ENCODE measurements at regions not wholly inside any gene's neighbourhood (a gene's known extent, or its start where the extent isn't known, plus 50 kb on each side); places are given as distances from the start of the nearest gene placed in this dataset.

DNA sequence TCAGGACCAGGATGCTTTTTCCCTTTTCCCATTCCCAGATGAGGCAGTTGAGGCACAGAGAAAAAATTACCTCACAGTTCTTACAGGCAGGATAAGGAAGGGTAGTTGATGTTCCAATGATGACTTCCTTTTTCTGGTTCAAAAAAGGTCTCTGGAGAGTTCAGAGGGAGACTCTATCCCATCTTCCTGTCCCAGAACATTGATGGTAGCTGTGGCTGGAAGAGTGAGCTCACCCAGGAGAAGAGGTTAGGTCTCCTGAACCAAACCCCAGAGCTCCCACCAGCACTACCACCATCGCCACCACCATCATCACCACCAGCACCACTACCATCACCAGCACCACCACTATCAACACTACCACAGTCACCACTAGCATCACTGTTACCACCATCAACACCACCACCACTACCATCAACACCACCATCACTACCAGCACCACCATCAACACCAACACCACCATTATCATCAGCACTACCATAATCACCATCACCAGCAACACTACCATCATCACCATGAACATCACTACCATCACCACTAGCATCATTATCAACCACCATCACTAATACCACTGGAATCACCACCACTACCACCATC, 105.5 kb upstream of the RUNX3 start:
- Histone ChIP-seq H3K4me1 (ENCODE audit: control insufficient read depth in 2 of 2, insufficient read depth in 2 of 2, low read length in 1 of 2) (peaks cover 0 to 2% of the 10 kb centered on the region in 2 donors), H3K27ac (ENCODE audit: low read depth in 2 of 2, low read length in 1 of 2) (no peak overlapping the region), H3K36me3 (ENCODE audit: control insufficient read depth in 2 of 2, insufficient read depth in 2 of 2, low read length in 1 of 2) (no peaks in the 10 kb centered on the region), H3K9me3 (ENCODE audit: control insufficient read depth in 2 of 2, insufficient read depth in 1 of 2, low read depth in 1 of 2, low read length in 1 of 2) (no peaks in the 10 kb centered on the region), H3K4me3 (ENCODE audit: low read depth in 1 of 2, low read length in 2 of 2) (no peak overlapping the region), H3K27me3 (ENCODE audit: control insufficient read depth in 1 of 2, insufficient read depth in 2 of 2, low read length in 2 of 2) (no peaks in the 10 kb centered on the region)
- WGBS, 2 donors, result 100% methylated on average over 1 of the region's 1 CpG

DNA sequence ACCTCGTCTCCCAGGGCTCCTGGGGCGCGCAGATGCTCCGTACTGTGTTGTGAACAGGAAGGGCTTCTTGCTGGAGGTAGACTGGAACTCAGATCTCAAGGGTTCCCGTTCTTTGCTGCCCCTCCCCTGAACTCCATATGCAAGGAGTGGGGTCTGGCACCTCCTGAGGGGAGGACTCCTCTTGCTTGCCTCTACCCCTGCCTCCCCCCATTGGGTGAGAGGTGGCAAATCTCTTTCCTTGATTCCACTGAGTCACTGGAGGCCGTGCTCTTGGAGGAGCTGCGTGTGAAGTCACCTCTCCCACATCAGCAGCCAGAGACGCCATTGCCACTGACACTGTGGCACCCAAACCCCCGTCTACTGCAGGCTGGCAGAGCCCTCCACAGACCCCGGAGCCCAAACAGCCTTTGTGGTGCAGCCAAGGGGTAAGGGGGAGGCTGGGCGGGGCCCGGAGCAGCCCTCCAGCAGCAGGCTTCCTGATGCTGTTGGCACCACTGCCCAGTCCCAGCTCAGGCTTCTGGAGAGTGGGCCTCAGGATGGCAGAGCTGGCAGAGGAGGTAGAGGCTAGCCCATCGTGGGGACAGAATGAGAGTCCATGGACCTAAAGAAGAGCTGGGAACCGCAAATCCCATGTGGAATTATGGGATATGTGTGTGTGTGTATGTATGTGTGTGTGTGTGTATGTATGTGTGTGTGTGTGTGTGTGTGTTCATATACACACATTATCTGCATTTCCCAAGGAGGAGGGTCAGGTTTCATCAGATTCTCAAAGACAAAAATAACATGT, 104.9 kb upstream of the RUNX3 start:
- 85 to 87% methylated on average over 14 of the region's 14 CpGs for WGBS, 2 donors
- H3K9me3 ChIP-seq (ENCODE audit: control insufficient read depth in 2 of 2, insufficient read depth in 1 of 2, low read depth in 1 of 2, low read length in 1 of 2), result no peaks in the 10 kb centered on the region
- H3K27ac ChIP-seq (ENCODE audit: low read depth in 2 of 2, low read length in 1 of 2), result peak overlapping the region in 1 of 2 donors; percentile 28
- H3K27me3 ChIP-seq (ENCODE audit: control insufficient read depth in 1 of 2, insufficient read depth in 2 of 2, low read length in 2 of 2), result no peaks in the 10 kb centered on the region
- H3K4me3 ChIP-seq (ENCODE audit: low read depth in 1 of 2, low read length in 2 of 2), result no peak overlapping the region
- peaks cover 0 to 2% of the 10 kb centered on the region in 2 donors for H3K4me1 ChIP-seq (ENCODE audit: control insufficient read depth in 2 of 2, insufficient read depth in 2 of 2, low read length in 1 of 2)
- H3K36me3 ChIP-seq (ENCODE audit: control insufficient read depth in 2 of 2, insufficient read depth in 2 of 2, low read length in 1 of 2), result no peaks in the 10 kb centered on the region

DNA sequence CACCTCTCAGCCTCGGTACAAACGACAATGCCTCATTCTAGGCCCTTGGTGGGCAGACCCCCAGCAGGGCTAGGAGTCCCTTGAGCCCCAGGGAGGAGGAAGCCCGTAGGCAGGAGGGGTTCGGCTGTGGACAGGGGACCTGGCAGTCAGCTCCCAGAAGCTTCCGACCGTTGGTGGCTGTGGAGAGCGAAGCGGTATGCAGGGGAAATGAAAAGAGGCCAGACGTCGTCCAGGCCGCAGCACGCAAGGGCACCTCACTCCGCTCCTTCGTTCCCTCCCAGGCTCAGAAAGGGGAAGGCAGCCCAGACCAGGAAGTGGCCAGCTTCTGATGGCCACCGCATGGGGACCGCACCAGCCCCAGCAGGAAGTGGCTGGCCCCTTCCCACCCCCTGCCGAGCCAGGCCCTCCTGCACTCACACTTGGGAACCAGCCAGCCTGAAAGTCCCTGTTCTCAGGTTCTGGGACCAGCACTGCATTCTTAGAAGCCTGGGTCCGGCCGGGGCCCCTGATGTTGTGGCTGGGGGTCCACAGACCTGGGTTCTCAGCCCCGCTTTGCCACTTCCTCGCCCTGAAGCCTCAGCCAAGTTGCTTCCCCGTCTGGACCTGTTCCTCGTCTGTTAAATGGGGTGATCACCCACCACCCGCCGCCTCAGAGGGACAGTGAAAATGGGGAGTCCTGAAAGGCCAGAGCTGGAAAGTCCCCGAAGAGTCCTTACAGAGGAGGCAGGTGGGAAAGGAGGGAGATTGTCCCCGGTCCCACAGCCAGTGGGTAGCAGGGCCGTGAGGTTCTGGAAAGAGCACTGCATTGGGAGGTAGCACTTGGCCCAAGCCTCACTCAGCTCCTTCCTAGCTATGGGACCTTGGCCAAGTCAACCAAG, 104.0 kb upstream of the RUNX3 start:
- H3K36me3 ChIP-seq (ENCODE audit: control insufficient read depth in 2 of 2, insufficient read depth in 2 of 2, low read length in 1 of 2), result no peaks in the 10 kb centered on the region
- WGBS, 2 donors, result 72% methylated on average over 28 of the region's 28 CpGs
- no peaks in the 10 kb centered on the region for H3K27me3 ChIP-seq (ENCODE audit: control insufficient read depth in 1 of 2, insufficient read depth in 2 of 2, low read length in 2 of 2)
- H3K9me3 ChIP-seq (ENCODE audit: control insufficient read depth in 2 of 2, insufficient read depth in 1 of 2, low read depth in 1 of 2, low read length in 1 of 2), result no peaks in the 10 kb centered on the region
- no peak overlapping the region for H3K4me3 ChIP-seq (ENCODE audit: low read depth in 1 of 2, low read length in 2 of 2)
- peaks cover 0 to 2% of the 10 kb centered on the region in 2 donors for H3K4me1 ChIP-seq (ENCODE audit: control insufficient read depth in 2 of 2, insufficient read depth in 2 of 2, low read length in 1 of 2)
- H3K27ac ChIP-seq (ENCODE audit: low read depth in 2 of 2, low read length in 1 of 2), result peak overlapping the region; percentile 33 to 47

DNA sequence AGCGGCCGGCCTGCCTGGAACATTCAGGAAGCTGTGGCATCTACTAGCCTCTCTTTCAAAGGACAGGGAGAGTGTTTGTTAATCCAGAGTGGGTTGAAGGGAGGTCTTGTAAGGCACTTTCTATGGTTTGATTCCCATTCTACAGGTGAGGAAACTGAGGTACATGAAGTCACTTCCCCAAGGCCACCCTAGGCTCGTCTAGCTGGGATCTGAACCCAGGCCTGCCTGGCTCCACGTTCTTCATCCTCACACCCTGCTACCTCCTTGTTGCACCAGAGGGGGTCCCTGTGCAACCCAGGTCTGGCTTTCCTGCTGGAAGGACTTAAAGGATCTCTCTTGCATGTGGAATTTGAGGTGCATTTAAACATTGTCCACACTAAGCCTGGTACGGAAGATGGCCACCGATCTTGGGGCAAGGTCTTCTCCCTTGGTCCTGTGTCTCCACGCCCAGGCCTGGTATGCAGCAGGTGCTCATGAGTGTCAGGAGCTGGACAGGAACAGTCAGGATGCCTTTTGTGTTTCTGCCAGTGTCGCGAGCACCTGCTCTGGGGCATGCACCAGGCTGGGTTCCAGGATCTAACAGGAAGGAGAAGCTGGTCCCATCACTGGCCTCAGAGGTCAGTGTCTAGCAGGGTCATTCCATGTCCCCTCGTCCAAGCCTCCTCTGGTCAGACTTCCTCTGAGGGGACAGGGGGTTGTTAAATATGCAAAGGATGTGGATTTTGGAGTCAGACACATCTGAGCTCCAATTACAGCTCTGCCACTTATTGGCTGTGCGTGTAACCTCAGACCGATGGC, 103.2 kb upstream of the RUNX3 start:
- peak overlapping the region in 1 of 2 donors; percentile 36 for H3K27ac ChIP-seq (ENCODE audit: low read depth in 2 of 2, low read length in 1 of 2)
- no peaks in the 10 kb centered on the region for H3K36me3 ChIP-seq (ENCODE audit: control insufficient read depth in 2 of 2, insufficient read depth in 2 of 2, low read length in 1 of 2)
- no peaks in the 10 kb centered on the region for H3K27me3 ChIP-seq (ENCODE audit: control insufficient read depth in 1 of 2, insufficient read depth in 2 of 2, low read length in 2 of 2)
- no peaks in the 10 kb centered on the region for H3K9me3 ChIP-seq (ENCODE audit: control insufficient read depth in 2 of 2, insufficient read depth in 1 of 2, low read depth in 1 of 2, low read length in 1 of 2)
- no peak overlapping the region for H3K4me3 ChIP-seq (ENCODE audit: low read depth in 1 of 2, low read length in 2 of 2)
- H3K4me1 ChIP-seq (ENCODE audit: control insufficient read depth in 2 of 2, insufficient read depth in 2 of 2, low read length in 1 of 2), result peaks cover 0 to 2% of the 10 kb centered on the region in 2 donors
- WGBS, 2 donors, result 76 to 83% methylated on average over 12 of the region's 12 CpGs

DNA sequence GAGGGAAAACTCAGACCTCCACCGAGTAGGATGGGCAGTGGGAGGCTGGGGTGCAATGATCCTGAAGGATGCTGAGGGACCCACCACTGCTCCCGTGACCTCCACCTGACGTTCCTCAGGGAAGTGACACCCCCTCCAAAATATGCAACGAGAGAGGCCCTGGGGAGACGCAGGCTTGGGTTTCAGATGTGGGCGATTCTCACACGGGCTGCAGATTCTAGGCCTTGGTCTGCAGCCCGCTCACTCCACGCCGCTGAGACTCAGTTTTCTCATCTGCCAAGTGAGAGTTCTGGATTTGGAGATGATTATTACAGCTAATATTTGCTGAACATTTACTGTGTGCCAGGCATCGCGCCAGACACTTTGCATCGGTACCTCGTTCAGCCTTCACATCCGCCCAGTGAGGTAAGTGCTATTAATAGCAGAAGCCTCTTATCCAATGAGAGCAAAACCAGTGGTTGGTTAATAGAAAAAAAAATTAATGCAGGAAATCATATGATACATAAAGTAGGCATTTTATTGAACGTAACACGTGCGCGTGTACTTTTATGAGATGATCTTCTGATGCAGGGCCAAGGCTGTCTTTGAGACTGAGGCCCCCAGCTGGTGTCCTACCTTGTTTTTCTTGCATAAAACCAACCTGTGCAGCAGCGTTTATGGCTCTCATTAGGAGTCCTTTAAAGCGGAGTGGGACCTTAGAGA, 102.0 kb upstream of the RUNX3 start:
- WGBS, 2 donors, result 43% methylated on average over 21 of the region's 21 CpGs
- peak overlapping the region in 1 of 2 donors; percentile 22 for H3K27ac ChIP-seq (ENCODE audit: low read depth in 2 of 2, low read length in 1 of 2)
- no peaks in the 10 kb centered on the region for H3K27me3 ChIP-seq (ENCODE audit: control insufficient read depth in 1 of 2, insufficient read depth in 2 of 2, low read length in 2 of 2)
- H3K4me3 ChIP-seq (ENCODE audit: low read depth in 1 of 2, low read length in 2 of 2), result no peak overlapping the region
- peaks cover 0 to 2% of the 10 kb centered on the region in 2 donors for H3K4me1 ChIP-seq (ENCODE audit: control insufficient read depth in 2 of 2, insufficient read depth in 2 of 2, low read length in 1 of 2)
- no peaks in the 10 kb centered on the region for H3K9me3 ChIP-seq (ENCODE audit: control insufficient read depth in 2 of 2, insufficient read depth in 1 of 2, low read depth in 1 of 2, low read length in 1 of 2)
- no peaks in the 10 kb centered on the region for H3K36me3 ChIP-seq (ENCODE audit: control insufficient read depth in 2 of 2, insufficient read depth in 2 of 2, low read length in 1 of 2)

DNA sequence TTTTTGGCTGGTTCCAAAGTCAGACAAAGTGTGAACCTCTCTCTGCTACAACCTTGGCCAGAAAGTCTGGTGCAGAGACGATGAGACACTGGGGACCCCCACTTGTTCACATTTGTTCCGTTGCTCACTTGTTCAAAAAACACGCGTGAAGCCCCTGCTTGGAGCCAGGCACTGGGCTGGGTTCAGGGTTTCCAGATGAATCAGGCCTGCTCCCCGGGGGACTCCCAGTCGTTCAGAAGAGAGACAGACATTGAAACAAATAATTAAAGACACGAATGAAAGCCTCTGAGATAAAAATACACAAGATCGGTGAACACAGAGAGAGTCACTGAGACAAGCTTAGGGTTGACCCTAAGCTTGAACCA, 101.5 kb upstream of the RUNX3 start:
- Histone ChIP-seq H3K27me3 (ENCODE audit: control insufficient read depth in 1 of 2, insufficient read depth in 2 of 2, low read length in 2 of 2) (no peaks in the 10 kb centered on the region), H3K27ac (ENCODE audit: low read depth in 2 of 2, low read length in 1 of 2) (no peak overlapping the region), H3K9me3 (ENCODE audit: control insufficient read depth in 2 of 2, insufficient read depth in 1 of 2, low read depth in 1 of 2, low read length in 1 of 2) (no peaks in the 10 kb centered on the region), H3K36me3 (ENCODE audit: control insufficient read depth in 2 of 2, insufficient read depth in 2 of 2, low read length in 1 of 2) (no peaks in the 10 kb centered on the region), H3K4me1 (ENCODE audit: control insufficient read depth in 2 of 2, insufficient read depth in 2 of 2, low read length in 1 of 2) (peaks cover 0 to 2% of the 10 kb centered on the region in 2 donors), H3K4me3 (ENCODE audit: low read depth in 1 of 2, low read length in 2 of 2) (no peak overlapping the region)
- 55 to 60% methylated on average over 8 of the region's 8 CpGs for WGBS, 2 donors

DNA sequence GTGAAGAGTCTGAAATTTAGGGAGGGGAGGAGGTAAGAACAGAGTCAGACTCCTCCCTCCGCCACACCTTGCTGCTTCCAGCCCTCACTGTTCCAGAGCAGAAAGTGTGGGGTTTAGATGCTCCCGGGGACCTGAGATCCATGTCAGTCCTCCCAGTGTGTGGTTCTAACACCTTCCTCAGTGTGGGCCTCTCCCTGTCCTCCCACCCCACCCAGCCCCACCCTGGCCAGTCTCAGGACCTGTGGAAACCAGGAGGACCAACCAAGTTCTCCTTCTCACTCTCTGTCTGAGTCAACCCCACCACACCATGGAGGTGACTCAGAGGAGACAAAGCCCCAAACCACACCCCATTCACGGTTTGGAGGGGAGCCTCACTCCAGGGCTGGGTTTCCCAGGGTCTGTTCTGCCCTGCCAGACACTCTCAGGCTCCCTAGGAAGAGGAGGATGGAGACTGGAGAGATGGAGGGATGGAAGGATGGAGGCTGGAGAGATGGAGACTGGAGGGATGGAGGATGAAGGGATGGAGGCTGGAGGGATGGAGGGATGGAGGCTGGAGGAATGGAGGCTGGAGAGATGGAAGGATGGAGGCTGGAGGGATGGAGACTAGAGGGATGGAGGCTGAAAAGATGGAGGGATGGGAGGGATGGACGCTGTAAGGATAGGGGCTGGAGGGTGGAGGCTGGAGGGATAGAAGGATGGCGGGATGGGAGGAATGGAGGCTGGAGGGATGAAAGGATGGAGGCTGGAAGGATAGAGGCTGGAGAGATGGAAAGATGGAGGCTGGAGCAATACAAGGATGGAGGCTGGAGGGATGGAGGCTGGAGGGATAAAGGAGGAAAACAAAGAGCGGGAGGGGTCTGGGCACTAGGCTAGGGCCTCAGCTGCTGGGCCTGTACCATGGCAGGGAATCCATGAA, 100.9 kb upstream of the RUNX3 start:
- no peaks in the 10 kb centered on the region for H3K27me3 ChIP-seq (ENCODE audit: control insufficient read depth in 1 of 2, insufficient read depth in 2 of 2, low read length in 2 of 2)
- peak overlapping the region in 1 of 2 donors; percentile 43 for H3K27ac ChIP-seq (ENCODE audit: low read depth in 2 of 2, low read length in 1 of 2)
- 62 to 64% methylated on average over 6 of the region's 6 CpGs for WGBS, 2 donors
- no peaks in the 10 kb centered on the region for H3K36me3 ChIP-seq (ENCODE audit: control insufficient read depth in 2 of 2, insufficient read depth in 2 of 2, low read length in 1 of 2)
- no peaks in the 10 kb centered on the region for H3K9me3 ChIP-seq (ENCODE audit: control insufficient read depth in 2 of 2, insufficient read depth in 1 of 2, low read depth in 1 of 2, low read length in 1 of 2)
- H3K4me3 ChIP-seq (ENCODE audit: low read depth in 1 of 2, low read length in 2 of 2), result no peak overlapping the region
- H3K4me1 ChIP-seq (ENCODE audit: control insufficient read depth in 2 of 2, insufficient read depth in 2 of 2, low read length in 1 of 2), result no peaks in the 10 kb centered on the region

DNA sequence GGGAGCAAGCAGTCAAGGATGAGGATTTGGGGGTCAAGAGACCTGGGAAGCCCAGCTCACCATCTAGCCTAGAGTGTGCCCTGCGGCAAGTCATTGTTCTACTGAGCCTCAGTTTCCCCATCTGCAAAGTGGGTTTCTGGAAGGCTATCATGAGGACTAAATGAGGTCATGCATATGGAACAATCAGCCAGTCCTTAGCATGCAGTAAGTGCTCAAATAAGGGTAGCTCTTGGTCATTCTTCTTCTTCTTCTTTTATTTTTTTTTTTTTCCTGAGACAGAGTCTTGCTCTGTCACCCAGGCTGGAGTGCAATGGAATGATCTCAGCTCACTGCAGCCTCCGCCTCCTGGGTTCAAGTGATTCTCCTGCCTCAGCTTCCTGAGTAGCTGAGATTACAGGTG, 99.9 kb upstream of the RUNX3 start:
- H3K4me1 ChIP-seq (ENCODE audit: control insufficient read depth in 2 of 2, insufficient read depth in 2 of 2, low read length in 1 of 2), result no peaks in the 10 kb centered on the region

More for the DNA sequence above, 99.9 kb upstream of the RUNX3 start:
- no peaks in the 10 kb centered on the region for H3K9me3 ChIP-seq (ENCODE audit: control insufficient read depth in 2 of 2, insufficient read depth in 1 of 2, low read depth in 1 of 2, low read length in 1 of 2)
- H3K4me3 ChIP-seq (ENCODE audit: low read depth in 1 of 2, low read length in 2 of 2), result no peak overlapping the region
- 85 to 89% methylated on average over 2 of the region's 2 CpGs for WGBS, 2 donors
- no peak overlapping the region for H3K27ac ChIP-seq (ENCODE audit: low read depth in 2 of 2, low read length in 1 of 2)
- no peaks in the 10 kb centered on the region for H3K27me3 ChIP-seq (ENCODE audit: control insufficient read depth in 1 of 2, insufficient read depth in 2 of 2, low read length in 2 of 2)
- no peaks in the 10 kb centered on the region for H3K36me3 ChIP-seq (ENCODE audit: control insufficient read depth in 2 of 2, insufficient read depth in 2 of 2, low read length in 1 of 2)

All from esophagus (tissue), 2 donors.